CD8-positive, alpha-beta memory T cell (primary cell): ENCODE measurements at regions not wholly inside any gene's neighbourhood (a gene's known extent, or its start where the extent isn't known, plus 50 kb on each side); places are given as distances from the start of the nearest gene placed in this dataset.
"Not testable (repeated sequence)": the region's sequence is repeated elsewhere in the genome, so short reads cannot be mapped to it uniquely, and the experiment has no call there.

Experiments used
- CTCF ChIA-PET: fragments of 350-600 bp; sonication (Branson Sonifier 250); formaldehyde crosslinking; loops from one replicate; lab custom pipeline; 2021; ENCODE audit warnings: antibody characterized with exemption; lab: Charles Lee
- POLR2A ChIA-PET: fragments of 350-600 bp; sonication (Branson Sonifier 250); formaldehyde crosslinking; loops from one replicate; lab custom pipeline; 2021; ENCODE audit warnings: antibody characterized with exemption; lab: Charles Lee
- DNase-seq, 5 donors: peaks; one replicate each; pipeline versions ENCODE4 v3.0.0 to v3.0.0-alpha.2; 2020 to 2022; ENCODE audit warnings: mixed read lengths in 1 of 5
- H3K27ac ChIP-seq: one replicate; pipeline ENCODE4 v1.7.0; 2013; ENCODE audit warnings: low read depth, mild to moderate bottlenecking, low read length, moderate library complexity
- H3K27me3 ChIP-seq: 2 replicates; pipeline ENCODE4 v1.7.0; 2013; ENCODE audit warnings: low read length, mild to moderate bottlenecking; ENCODE audit not compliant: insufficient read depth, poor library complexity, severe bottlenecking
- H3K36me3 ChIP-seq: 2 replicates; pipeline ENCODE4 v1.7.0; 2013; ENCODE audit warnings: mild to moderate bottlenecking, low read length, moderate library complexity; ENCODE audit not compliant: insufficient read depth
- H3K4me1 ChIP-seq: 2 replicates; pipeline ENCODE4 v1.7.0; 2013; ENCODE audit warnings: mild to moderate bottlenecking, low read length, moderate library complexity; ENCODE audit not compliant: insufficient read depth
- H3K4me3 ChIP-seq: 2 replicates; pipeline ENCODE4 v1.7.0; 2013; ENCODE audit warnings: mild to moderate bottlenecking, low read length
- H3K9me3 ChIP-seq: 2 replicates; pipeline ENCODE4 v1.7.0; 2013; ENCODE audit warnings: mild to moderate bottlenecking, low read length
- H3K27ac Mint-ChIP-seq, 8 donors: one replicate each; pipeline ENCODE4 v1.8.0; 2020 to 2021; ENCODE audit warnings: mixed read lengths in 8 of 8, mild to moderate bottlenecking in 6 of 8, inconsistent platforms in 3 of 8, moderate library complexity in 3 of 8
- H3K27me3 Mint-ChIP-seq, 2 donors: one replicate each; pipeline ENCODE4 v1.8.0; 2020 to 2021; ENCODE audit warnings: mixed read lengths in 2 of 2, mild to moderate bottlenecking in 1 of 2, moderate library complexity in 1 of 2
- H3K36me3 Mint-ChIP-seq, 3 donors: one replicate each; pipeline ENCODE4 v1.8.0; 2020 to 2021; ENCODE audit warnings: mixed read lengths in 3 of 3, inconsistent platforms in 1 of 3, mild to moderate bottlenecking in 1 of 3
- H3K4me1 Mint-ChIP-seq, 3 donors: one replicate each; pipeline ENCODE4 v1.8.0; 2020 to 2021; ENCODE audit warnings: mixed read lengths in 3 of 3, inconsistent platforms in 1 of 3, mild to moderate bottlenecking in 1 of 3
- H3K4me3 Mint-ChIP-seq, 7 donors: one replicate each; pipeline ENCODE4 v1.8.0; 2020 to 2021; ENCODE audit warnings: mixed read lengths in 7 of 7, mild to moderate bottlenecking in 6 of 7, moderate library complexity in 4 of 7, inconsistent platforms in 2 of 7
- H3K9me3 Mint-ChIP-seq, 5 donors: one replicate each; pipeline ENCODE4 v1.8.0; 2020 to 2022; ENCODE audit warnings: mixed read lengths in 5 of 5, mild to moderate bottlenecking in 3 of 5, moderate library complexity in 2 of 5, inconsistent platforms in 1 of 5

- no peaks in the 10 kb centered on the region for H3K9me3 ChIP-seq
- DNase-seq, result no peak
- H3K36me3 Mint-ChIP-seq, result no peaks in the 10 kb centered on the region
- no peak overlapping the region for H3K4me3 ChIP-seq
- no peaks in the 10 kb centered on the region for H3K4me1 ChIP-seq
- no peaks in the 10 kb centered on the region for H3K27me3 Mint-ChIP-seq
- no peaks in the 10 kb centered on the region for H3K27me3 ChIP-seq
- ChIA-PET CTCF (no interaction called here), POLR2A (no interaction called here)
- H3K4me1 Mint-ChIP-seq, result no peaks in the 10 kb centered on the region
- peaks cover 4 to 22% (median 6%) of the 10 kb centered on the region in 5 donors for H3K9me3 Mint-ChIP-seq
- H3K4me3 Mint-ChIP-seq, result no peak overlapping the region
- H3K27ac ChIP-seq, result no peak overlapping the region
- no peak overlapping the region for H3K27ac Mint-ChIP-seq
- no peaks in the 10 kb centered on the region for H3K36me3 ChIP-seq
Observed at GRCh38 chr3:103271575-103271974, 836.8 kb downstream of the ZPLD1 start.

- Histone ChIP-seq H3K27ac (no peak overlapping the region), H3K9me3 (no peaks in the 10 kb centered on the region), H3K4me1 (no peaks in the 10 kb centered on the region), H3K36me3 (no peaks in the 10 kb centered on the region), H3K27me3 (no peaks in the 10 kb centered on the region), H3K4me3 (no peak overlapping the region)
- ChIA-PET CTCF (no interaction called here), POLR2A (no interaction called here)
- no peak overlapping the region for H3K4me3 Mint-ChIP-seq
- H3K9me3 Mint-ChIP-seq, result peaks cover 0 to 5% (median 0%) of the 10 kb centered on the region in 5 donors
- H3K4me1 Mint-ChIP-seq, result no peaks in the 10 kb centered on the region
- H3K36me3 Mint-ChIP-seq, result no peaks in the 10 kb centered on the region
- no peak for DNase-seq
- no peak overlapping the region for H3K27ac Mint-ChIP-seq
- H3K27me3 Mint-ChIP-seq, result no peaks in the 10 kb centered on the region
Observed at GRCh38 chr3:103295974-103296570, 861.3 kb downstream of the ZPLD1 start.

GRCh38 chr3:103297502-103297901, 862.7 kb downstream of the ZPLD1 start:
- DNase-seq, H3K4me3 Mint-ChIP-seq, POLR2A ChIA-PET, H3K27me3 ChIP-seq, H3K9me3 Mint-ChIP-seq, H3K36me3 ChIP-seq, H3K4me1 ChIP-seq, H3K27ac Mint-ChIP-seq, H3K27me3 Mint-ChIP-seq, H3K9me3 ChIP-seq, H3K4me3 ChIP-seq, CTCF ChIA-PET, H3K27ac ChIP-seq, H3K4me1 Mint-ChIP-seq, H3K36me3 Mint-ChIP-seq: not testable (repeated sequence)

- no peak for DNase-seq
- H3K36me3 Mint-ChIP-seq, result no peaks in the 10 kb centered on the region
- H3K27me3 Mint-ChIP-seq, result no peaks in the 10 kb centered on the region
- no peaks in the 10 kb centered on the region for H3K27me3 ChIP-seq
- POLR2A ChIA-PET, result no interaction called here
- H3K9me3 Mint-ChIP-seq, result peaks cover 0 to 5% (median 0%) of the 10 kb centered on the region in 5 donors
- H3K36me3 ChIP-seq, result no peaks in the 10 kb centered on the region
- H3K9me3 ChIP-seq, result no peaks in the 10 kb centered on the region
- H3K4me3 ChIP-seq, result no peak overlapping the region
- H3K4me3 Mint-ChIP-seq, result no peak overlapping the region
- no peaks in the 10 kb centered on the region for H3K4me1 Mint-ChIP-seq
- no peaks in the 10 kb centered on the region for H3K4me1 ChIP-seq
- no peak overlapping the region for H3K27ac Mint-ChIP-seq
- H3K27ac ChIP-seq, result no peak overlapping the region
- CTCF ChIA-PET, result no interaction called here
Observed at GRCh38 chr3:103306104-103306503, 871.3 kb downstream of the ZPLD1 start.

- Histone ChIP-seq H3K36me3 (no peaks in the 10 kb centered on the region), H3K9me3 (no peaks in the 10 kb centered on the region), H3K27ac (no peak overlapping the region), H3K4me3 (no peak overlapping the region), H3K27me3 (no peaks in the 10 kb centered on the region), H3K4me1 (no peaks in the 10 kb centered on the region)
- no peaks in the 10 kb centered on the region for H3K36me3 Mint-ChIP-seq
- H3K9me3 Mint-ChIP-seq, result peaks cover 0 to 2% (median 0%) of the 10 kb centered on the region in 5 donors
- ChIA-PET CTCF (no interaction called here), POLR2A (no interaction called here)
- H3K27ac Mint-ChIP-seq, result no peak overlapping the region
- no peak overlapping the region for H3K4me3 Mint-ChIP-seq
- H3K27me3 Mint-ChIP-seq, result no peaks in the 10 kb centered on the region
- no peak for DNase-seq
- H3K4me1 Mint-ChIP-seq, result no peaks in the 10 kb centered on the region
Observed at GRCh38 chr3:103308921-103309320, 874.1 kb downstream of the ZPLD1 start.

GRCh38 chr3:103319912-103320311, 885.1 kb downstream of the ZPLD1 start:
- Histone ChIP-seq H3K27me3 (no peaks in the 10 kb centered on the region), H3K4me1 (no peaks in the 10 kb centered on the region), H3K27ac (no peak overlapping the region), H3K36me3 (no peaks in the 10 kb centered on the region), H3K9me3 (no peaks in the 10 kb centered on the region), H3K4me3 (no peak overlapping the region)
- Mint-ChIP-seq H3K27me3 (no peaks in the 10 kb centered on the region), H3K36me3 (no peaks in the 10 kb centered on the region), H3K4me1 (no peaks in the 10 kb centered on the region), H3K27ac (no peak overlapping the region), H3K9me3 (peaks cover 0 to 24% (median 0%) of the 10 kb centered on the region in 5 donors), H3K4me3 (no peak overlapping the region)
- CTCF ChIA-PET, result no interaction called here
- no peak for DNase-seq
- POLR2A ChIA-PET, result no interaction called here

GRCh38 chr3:103337179-103337845, 902.5 kb downstream of the ZPLD1 start:
- no peak overlapping the region for H3K4me3 Mint-ChIP-seq
- POLR2A ChIA-PET, result no interaction called here
- Histone ChIP-seq H3K27me3 (no peaks in the 10 kb centered on the region), H3K4me3 (no peak overlapping the region), H3K4me1 (no peaks in the 10 kb centered on the region), H3K9me3 (no peaks in the 10 kb centered on the region), H3K36me3 (no peaks in the 10 kb centered on the region), H3K27ac (no peak overlapping the region)
- H3K4me1 Mint-ChIP-seq, result no peaks in the 10 kb centered on the region
- no peaks in the 10 kb centered on the region for H3K36me3 Mint-ChIP-seq
- CTCF ChIA-PET, result no interaction called here
- H3K27ac Mint-ChIP-seq, result no peak overlapping the region
- no peak for DNase-seq
- peaks cover 0 to 7% (median 3%) of the 10 kb centered on the region in 5 donors for H3K9me3 Mint-ChIP-seq
- no peaks in the 10 kb centered on the region for H3K27me3 Mint-ChIP-seq

- POLR2A ChIA-PET, result no interaction called here
- DNase-seq, result no peak
- Mint-ChIP-seq H3K36me3 (no peaks in the 10 kb centered on the region), H3K27ac (no peak overlapping the region), H3K4me3 (no peak overlapping the region), H3K27me3 (no peaks in the 10 kb centered on the region), H3K9me3 (peaks cover 0 to 7% (median 3%) of the 10 kb centered on the region in 5 donors), H3K4me1 (no peaks in the 10 kb centered on the region)
- Histone ChIP-seq H3K4me1 (no peaks in the 10 kb centered on the region), H3K27me3 (no peaks in the 10 kb centered on the region), H3K9me3 (no peaks in the 10 kb centered on the region), H3K36me3 (no peaks in the 10 kb centered on the region), H3K4me3 (no peak overlapping the region), H3K27ac (no peak overlapping the region)
- CTCF ChIA-PET, result no interaction called here
Observed at GRCh38 chr3:103341078-103341606, 906.3 kb downstream of the ZPLD1 start.
